Right lobe of liver (tissue), 4 donors: ENCODE measurements at regions not wholly inside any gene's neighbourhood (a gene's known extent, or its start where the extent isn't known, plus 50 kb on each side); places are given as distances from the start of the nearest gene placed in this dataset.
"Not testable (repeated sequence)": the region's sequence is repeated elsewhere in the genome, so short reads cannot be mapped to it uniquely, and the experiment has no call there.

Experiments used
- POLR2A ChIP-seq: fragments of 450-650 bp; IDR thresholded peaks from one replicate; pipeline ENCODE4 v1.6.1; 2017; ENCODE audit warnings: antibody characterized with exemption, mild to moderate bottlenecking
- TF ChIP-seq, protein P1 (sequence below), 4 donors: fragments of 200-600 bp in 3 of 4; fragments of 450-650 bp in 1 of 4; IDR thresholded peaks; one replicate each; pipeline versions ENCODE4 v1.5.1 to v1.8.0; 2016 to 2022; ENCODE audit warnings: antibody characterized with exemption in 4 of 4, mild to moderate bottlenecking in 2 of 4
- donor health status: DM: no; HTN: no; CAD: no.
- donor health status: DM: no; HTN: no; CAD: no.
- donor health status: DM: no; HTN: yes; CAD: no.

DNA sequence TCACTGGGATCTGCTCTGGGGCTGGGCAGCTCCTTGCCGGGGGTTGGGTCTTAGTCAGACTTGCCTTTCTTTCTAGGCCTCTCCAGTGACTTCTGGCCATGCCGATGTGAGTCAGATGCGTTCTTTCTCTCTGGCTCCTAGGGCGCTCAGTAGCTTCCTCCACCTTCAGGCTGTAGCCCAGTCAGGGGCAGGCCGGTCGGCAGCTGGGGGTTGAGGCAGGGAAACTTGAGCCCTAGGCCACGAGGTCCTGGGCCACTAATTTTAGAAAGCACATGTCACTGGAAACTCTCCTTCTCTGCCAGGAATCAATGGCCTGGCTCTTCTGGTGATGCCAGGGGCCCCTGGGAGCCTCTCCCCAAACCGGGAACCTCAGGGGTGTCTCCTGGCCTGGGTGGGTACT lies 192.4 kb upstream of the TP53TG3 start:
- TF ChIP-seq, protein P1, sequence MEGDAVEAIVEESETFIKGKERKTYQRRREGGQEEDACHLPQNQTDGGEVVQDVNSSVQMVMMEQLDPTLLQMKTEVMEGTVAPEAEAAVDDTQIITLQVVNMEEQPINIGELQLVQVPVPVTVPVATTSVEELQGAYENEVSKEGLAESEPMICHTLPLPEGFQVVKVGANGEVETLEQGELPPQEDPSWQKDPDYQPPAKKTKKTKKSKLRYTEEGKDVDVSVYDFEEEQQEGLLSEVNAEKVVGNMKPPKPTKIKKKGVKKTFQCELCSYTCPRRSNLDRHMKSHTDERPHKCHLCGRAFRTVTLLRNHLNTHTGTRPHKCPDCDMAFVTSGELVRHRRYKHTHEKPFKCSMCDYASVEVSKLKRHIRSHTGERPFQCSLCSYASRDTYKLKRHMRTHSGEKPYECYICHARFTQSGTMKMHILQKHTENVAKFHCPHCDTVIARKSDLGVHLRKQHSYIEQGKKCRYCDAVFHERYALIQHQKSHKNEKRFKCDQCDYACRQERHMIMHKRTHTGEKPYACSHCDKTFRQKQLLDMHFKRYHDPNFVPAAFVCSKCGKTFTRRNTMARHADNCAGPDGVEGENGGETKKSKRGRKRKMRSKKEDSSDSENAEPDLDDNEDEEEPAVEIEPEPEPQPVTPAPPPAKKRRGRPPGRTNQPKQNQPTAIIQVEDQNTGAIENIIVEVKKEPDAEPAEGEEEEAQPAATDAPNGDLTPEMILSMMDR (IDR thresholded peaks at IDR 0.05), result not testable (repeated sequence)
- not testable (repeated sequence) for TF ChIP-seq POLR2A
